Lower leg skin (tissue), 4 donors: ENCODE measurements at regions not wholly inside any gene's neighbourhood (a gene's known extent, or its start where the extent isn't known, plus 50 kb on each side); places are given as distances from the start of the nearest gene placed in this dataset.

Experiments
- DNase-seq, 2 donors: peaks; one replicate each; pipeline ENCODE4 v3.0.0-alpha.2; 2019; ENCODE audit warnings: low spot score in 2 of 2
- H3K4me3 ChIP-seq: fragments of 200-600 bp; sonication (generic); 2 replicates; pipeline ENCODE4 v1.5.1; 2017; ENCODE audit warnings: mild to moderate bottlenecking, low read depth; ENCODE audit not compliant: poor library complexity, severe bottlenecking
- POLR2A ChIP-seq, 2 donors: fragments of 450-650 bp; IDR thresholded peaks; one replicate each; pipeline ENCODE4 v1.6.1; 2016 to 2017; ENCODE audit warnings: antibody characterized with exemption in 2 of 2, mild to moderate bottlenecking in 1 of 2, moderate library complexity in 1 of 2
- WGBS, 2 donors: methylation state at CpG; one replicate each; pipeline ENCODE4 v1.1.5; 2018; 5-methylcytosine and 5-hydroxymethylcytosine counted together
- intact Hi-C: fragments of 100-400 bp; cut with DNase I; formaldehyde crosslinking; loops from one replicate; pipeline ENCODE4 v1.15.0; 2023; ENCODE audit warnings: low total_unique reads
- TF ChIP-seq, protein P1 (sequence below), 3 donors: fragments of 450-650 bp; IDR thresholded peaks; one replicate each; pipeline ENCODE4 v1.5.1; 2016; ENCODE audit warnings: antibody characterized with exemption in 3 of 3, mild to moderate bottlenecking in 3 of 3, moderate library complexity in 2 of 3

DNA sequence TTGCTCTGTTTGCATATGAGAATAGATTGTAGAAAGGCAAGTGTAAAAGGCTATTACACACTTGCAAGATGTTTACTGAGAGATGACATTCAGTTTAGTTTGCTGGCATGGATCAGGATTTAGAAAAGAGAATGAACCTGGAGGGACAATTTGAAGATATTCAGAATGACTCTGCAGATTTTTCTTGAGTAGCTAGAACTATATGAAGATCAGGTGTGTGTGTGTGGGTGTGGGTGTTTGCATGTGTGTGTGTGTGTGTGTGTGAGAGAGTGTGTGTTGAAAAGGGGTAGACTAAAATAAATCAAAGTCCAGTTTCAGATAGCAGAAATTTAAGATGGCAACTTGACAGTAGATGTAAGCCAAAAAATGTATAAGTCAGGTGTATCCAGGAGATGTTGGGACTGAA, 74.0 kb upstream of the ANXA1 start:
- no peak for DNase-seq
- no peak for TF ChIP-seq POLR2A (IDR thresholded peaks at IDR 0.05)
- H3K4me3 ChIP-seq, result no peak overlapping the region
- intact Hi-C loops, result no loop called here

DNA sequence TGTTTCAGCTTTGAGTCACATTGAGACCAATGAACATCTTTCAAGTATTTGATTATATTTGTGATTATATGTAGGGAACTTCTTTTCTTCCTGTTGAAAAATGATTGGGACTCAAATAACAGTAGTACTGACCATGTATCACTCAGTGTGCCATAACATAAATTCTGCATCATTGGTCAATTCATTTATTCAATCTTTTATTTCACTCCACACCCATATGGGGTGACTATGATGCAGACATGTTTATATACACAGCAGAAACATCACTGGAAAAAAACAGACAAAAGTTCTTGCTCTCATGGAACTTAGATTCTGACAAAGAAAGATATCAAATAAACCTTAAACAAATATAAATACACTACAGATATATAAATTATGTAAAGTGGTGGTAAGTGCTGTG, 74.7 kb upstream of the ANXA1 start:
- H3K4me3 ChIP-seq, result no peak overlapping the region
- no peak for DNase-seq
- TF ChIP-seq POLR2A (IDR thresholded peaks at IDR 0.05), result no peak
- TF ChIP-seq, protein P1, sequence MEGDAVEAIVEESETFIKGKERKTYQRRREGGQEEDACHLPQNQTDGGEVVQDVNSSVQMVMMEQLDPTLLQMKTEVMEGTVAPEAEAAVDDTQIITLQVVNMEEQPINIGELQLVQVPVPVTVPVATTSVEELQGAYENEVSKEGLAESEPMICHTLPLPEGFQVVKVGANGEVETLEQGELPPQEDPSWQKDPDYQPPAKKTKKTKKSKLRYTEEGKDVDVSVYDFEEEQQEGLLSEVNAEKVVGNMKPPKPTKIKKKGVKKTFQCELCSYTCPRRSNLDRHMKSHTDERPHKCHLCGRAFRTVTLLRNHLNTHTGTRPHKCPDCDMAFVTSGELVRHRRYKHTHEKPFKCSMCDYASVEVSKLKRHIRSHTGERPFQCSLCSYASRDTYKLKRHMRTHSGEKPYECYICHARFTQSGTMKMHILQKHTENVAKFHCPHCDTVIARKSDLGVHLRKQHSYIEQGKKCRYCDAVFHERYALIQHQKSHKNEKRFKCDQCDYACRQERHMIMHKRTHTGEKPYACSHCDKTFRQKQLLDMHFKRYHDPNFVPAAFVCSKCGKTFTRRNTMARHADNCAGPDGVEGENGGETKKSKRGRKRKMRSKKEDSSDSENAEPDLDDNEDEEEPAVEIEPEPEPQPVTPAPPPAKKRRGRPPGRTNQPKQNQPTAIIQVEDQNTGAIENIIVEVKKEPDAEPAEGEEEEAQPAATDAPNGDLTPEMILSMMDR (IDR thresholded peaks at IDR 0.05), result no peak
- intact Hi-C loops, result no loop called here

DNA sequence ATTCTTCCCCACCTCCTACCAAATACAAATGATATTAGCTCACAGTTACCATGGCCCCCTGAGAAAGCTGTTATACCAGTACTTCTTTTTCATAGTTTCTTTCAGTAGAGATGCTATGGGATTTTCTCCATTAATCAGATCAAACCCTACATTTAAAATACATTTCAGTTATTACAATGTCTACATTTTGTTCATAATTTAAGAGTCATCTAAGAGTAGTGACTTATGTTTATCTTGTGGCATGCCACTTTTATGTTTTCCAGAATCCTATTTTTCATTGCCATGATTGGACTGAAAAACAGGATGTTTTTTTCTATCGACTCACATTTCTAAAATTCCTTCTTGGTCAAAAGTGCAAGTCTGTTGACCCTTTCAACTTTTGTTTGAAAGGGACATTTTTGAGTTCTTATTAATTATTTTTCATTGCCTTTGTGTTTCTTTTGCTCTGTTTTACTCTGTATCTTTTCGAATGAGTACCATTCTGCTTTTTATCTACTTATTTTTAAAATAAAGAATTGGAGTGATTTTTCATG, 77.4 kb upstream of the ANXA1 start:
- 53 to 55% methylated on average over 2 of the region's 2 CpGs for WGBS, 2 donors
- no peak for DNase-seq
- no peak for TF ChIP-seq POLR2A (IDR thresholded peaks at IDR 0.05)
- TF ChIP-seq, protein P1 (IDR thresholded peaks at IDR 0.05), result no peak
- H3K4me3 ChIP-seq, result no peak overlapping the region
- intact Hi-C loops, result no loop called here

DNA sequence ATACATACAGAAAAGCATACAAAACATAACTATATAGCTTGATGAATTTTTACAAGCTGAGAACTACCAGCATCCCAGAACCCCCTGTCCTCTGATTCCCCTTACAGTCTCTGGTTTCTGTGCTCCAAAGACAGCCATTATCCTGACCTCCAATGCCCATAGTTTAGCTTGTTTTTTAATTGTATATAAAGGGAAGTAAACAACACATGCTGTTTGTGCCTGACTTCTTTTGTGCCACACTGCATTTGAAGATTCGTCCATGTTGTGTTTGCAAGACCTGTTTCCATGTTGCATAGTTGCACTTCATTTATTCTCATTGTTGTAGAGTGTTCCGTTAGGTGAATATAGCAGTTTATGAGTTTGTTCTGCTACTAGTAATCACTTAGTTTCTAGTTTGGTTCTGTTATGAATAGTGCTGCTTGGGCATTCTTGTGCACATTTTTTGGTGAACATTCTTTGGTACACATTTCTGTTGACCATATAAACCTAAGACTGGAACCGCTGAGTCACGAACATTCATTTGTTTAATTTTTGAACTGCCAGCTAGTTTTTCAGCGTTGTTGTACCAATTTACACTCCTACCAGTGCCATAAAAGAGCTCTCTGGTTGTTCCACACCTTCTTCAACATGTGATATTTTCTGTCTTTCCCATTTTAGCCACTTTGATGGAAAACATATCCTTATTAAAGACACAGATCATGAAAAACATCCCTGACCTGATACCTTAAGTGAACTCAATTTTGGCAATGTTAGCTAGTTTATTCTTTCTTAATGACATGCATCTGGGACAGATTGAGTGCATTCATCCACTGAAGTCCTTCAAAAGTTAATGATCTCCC, 78.1 kb upstream of the ANXA1 start:
- WGBS, 2 donors, result 69 to 72% methylated on average over 5 of the region's 5 CpGs
- H3K4me3 ChIP-seq, result no peak overlapping the region
- no peak for DNase-seq
- TF ChIP-seq POLR2A (IDR thresholded peaks at IDR 0.05), result no peak
- TF ChIP-seq, protein P1 (IDR thresholded peaks at IDR 0.05), result no peak
- intact Hi-C loops, result no loop called here

DNA sequence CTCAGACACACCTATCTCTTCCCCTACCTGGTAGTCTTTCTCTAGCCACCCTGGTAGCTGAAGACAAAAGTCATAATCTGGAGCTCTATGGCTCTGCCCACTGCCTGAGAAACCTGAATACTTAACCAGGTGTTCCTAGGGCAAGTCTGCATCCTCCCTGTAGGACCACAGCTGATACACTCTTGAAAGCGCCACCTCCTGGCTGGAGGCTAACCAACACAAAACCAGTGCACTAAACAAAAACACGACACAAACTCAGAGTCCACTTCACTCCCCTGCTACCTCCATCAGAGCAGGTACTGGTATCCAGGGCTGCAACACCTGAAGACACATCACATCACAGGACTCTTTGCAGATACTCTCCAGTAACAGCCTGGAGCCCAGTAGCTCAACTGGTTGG, 84.6 kb upstream of the ANXA1 start:
- no peak for DNase-seq
- TF ChIP-seq POLR2A (IDR thresholded peaks at IDR 0.05), result no peak
- TF ChIP-seq, protein P1 (IDR thresholded peaks at IDR 0.05), result no peak
- no peak overlapping the region for H3K4me3 ChIP-seq
- intact Hi-C loops, result no loop called here
- WGBS, 2 donors, result 100% methylated on average over 2 of the region's 2 CpGs

DNA sequence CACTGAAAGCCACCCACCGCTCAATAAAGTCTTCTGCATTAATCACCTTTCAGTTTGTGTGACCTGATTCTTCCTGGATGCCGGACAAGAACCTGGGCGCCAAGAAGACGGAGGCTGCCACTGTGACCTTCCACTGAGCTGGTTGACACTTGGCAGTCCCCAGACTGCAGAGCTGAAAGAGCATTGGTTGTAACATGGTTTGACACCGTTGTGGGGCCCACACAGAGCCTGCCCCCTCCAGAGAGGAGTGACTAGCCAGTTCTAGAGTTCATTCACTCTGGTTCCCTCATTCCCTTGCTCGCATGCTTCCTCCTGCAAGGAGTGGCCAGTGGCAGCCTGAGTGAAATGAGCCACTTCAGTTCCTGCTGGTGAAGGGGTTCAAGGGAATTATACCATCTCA, 86.2 kb upstream of the ANXA1 start:
- H3K4me3 ChIP-seq, result no peak overlapping the region
- no peak for DNase-seq
- intact Hi-C loops, result no loop called here
- 91 to 92% methylated on average over 6 of the region's 6 CpGs for WGBS, 2 donors
- TF ChIP-seq, protein P1 (IDR thresholded peaks at IDR 0.05), result no peak
- no peak for TF ChIP-seq POLR2A (IDR thresholded peaks at IDR 0.05)
